HepG2 (cell line): ENCODE measurements at regions not wholly inside any gene's neighbourhood (a gene's known extent, or its start where the extent isn't known, plus 50 kb on each side); places are given as distances from the start of the nearest gene placed in this dataset.

ENCODE experiments used
- ATAC-seq: fragments of 200-7000 bp; cut with Tn5 transposase; 3 replicates; pipeline ENCODE4 v1.9.1; 2020; ENCODE audit warnings: mild to moderate bottlenecking, moderate library complexity
- BruUV-seq: library from RNA; stranded (reverse); fragments of 400-500 nt; replicated peaks from 2 replicates; lab custom pipeline; 2021; lab: Mats Ljungman, UMichigan
- CTCF ChIA-PET: fragments of 300-600 bp; formaldehyde crosslinking; extraction: SDS; loops from one replicate; lab custom pipeline; 2021; ENCODE audit warnings: low total read pairs, inconsistent platforms, low intra/inter-chr PET ratio; lab: Yijun Ruan, JAX
- POLR2A ChIA-PET: fragments of 350-600 bp; sonication (Branson Sonifier 250); formaldehyde crosslinking; loops from one replicate; lab custom pipeline; 2020; ENCODE audit warnings: antibody characterized with exemption, inconsistent platforms; lab: Yijun Ruan, JAX
- DNase-seq: peaks from one replicate; pipeline ENCODE4 v3.0.0-alpha.2; 2015; ENCODE audit warnings: low spot score
- FAIRE-seq: peaks from 3 replicates; lab custom pipeline; 2011; peaks lifted over from hg19 to GRCh38; lab: Jason Lieb, UNC
- H2AFZ ChIP-seq: one replicate; pipeline ENCODE4 v1.6.1; 2011; ENCODE audit warnings: low read length, inconsistent platforms
- H3K27ac ChIP-seq: fragments of 300-600 bp; 3 replicates; pipeline ENCODE4 v1.8.0; 2011; ENCODE audit warnings: mixed run types, mild to moderate bottlenecking, mixed read lengths, low read length, inconsistent platforms; ENCODE audit not compliant: insufficient read depth; ENCODE audit errors: extremely low read length
- H3K27me3 ChIP-seq, 2 experiments: fragments of 200-600 bp in 1 of 2; 2 replicates in 1 of 2; 3 replicates in 1 of 2; pipeline versions ENCODE4 v1.6.0 to v1.8.0; 2011; ENCODE audit warnings: low read length in 2 of 2, mild to moderate bottlenecking in 2 of 2, moderate library complexity in 2 of 2, inconsistent platforms in 1 of 2; ENCODE audit not compliant: insufficient read depth in 2 of 2, control insufficient read depth in 1 of 2
- H3K36me3 ChIP-seq, 2 experiments: fragments of 200-600 bp in 1 of 2; replicated peaks in 1 of 2; 2 replicates in 1 of 2; 3 replicates in 1 of 2; pipeline versions ENCODE4 v1.5.1 to v1.8.0; 2011; ENCODE audit warnings: low read length in 2 of 2, inconsistent platforms in 1 of 2; ENCODE audit not compliant: insufficient read depth in 2 of 2, control insufficient read depth in 1 of 2
- H3K4me1 ChIP-seq: 2 replicates; pipeline ENCODE4 v1.5.1; 2012; ENCODE audit warnings: low read length, inconsistent platforms; ENCODE audit not compliant: insufficient read depth
- H3K4me2 ChIP-seq: 2 replicates; pipeline ENCODE4 v1.6.0; 2011; ENCODE audit warnings: low read depth, low read length, inconsistent platforms
- H3K4me3 ChIP-seq, 3 experiments: fragments of 200-600 bp in 1 of 3; sonication (generic), shearing (Covaris generic) in 1 of 3; replicated peaks in 1 of 3; 2 replicates each; pipeline ENCODE4 v1.5.1; 2011 to 2016; ENCODE audit warnings: low read length in 3 of 3, inconsistent platforms in 2 of 3, low read depth in 2 of 3, mild to moderate bottlenecking in 2 of 3, control low read depth in 1 of 3, mixed read lengths in 1 of 3; ENCODE audit not compliant: insufficient read depth in 1 of 3
- H3K79me2 ChIP-seq: one replicate; pipeline ENCODE4 v1.6.1; 2011; ENCODE audit warnings: low read length, inconsistent platforms; ENCODE audit not compliant: insufficient read depth
- H3K9ac ChIP-seq: 2 replicates; pipeline ENCODE4 v1.6.0; 2011; ENCODE audit warnings: mild to moderate bottlenecking, low read depth, low read length, inconsistent platforms; ENCODE audit not compliant: insufficient read depth
- H3K9me3 ChIP-seq: 2 replicates; pipeline ENCODE4 v1.5.1; 2012; ENCODE audit warnings: mild to moderate bottlenecking, low read length
- H4K20me1 ChIP-seq: 2 replicates; pipeline ENCODE4 v1.6.0; 2011; ENCODE audit warnings: inconsistent platforms, mild to moderate bottlenecking, low read length, moderate library complexity; ENCODE audit not compliant: insufficient read depth
- ATF7 ChIP-seq, 2 experiments: fragments of 450-650 bp in 1 of 2; sonication (generic) in 1 of 2; formaldehyde crosslinking in 1 of 2; IDR thresholded peaks; 2 replicates each; pipeline versions ENCODE4 v1.4.0 to v1.6.1; 2016 to 2020; ENCODE audit warnings: antibody characterized with exemption in 1 of 2, mild to moderate bottlenecking in 1 of 2, missing genetic modification reagents in 1 of 2
- CEBPB ChIP-seq: IDR thresholded peaks from 2 replicates; pipeline ENCODE4 v1.6.1; 2011; ENCODE audit warnings: low read depth, low read length, improper control_type of control experiment, borderline replicate concordance
- HMG20A ChIP-seq: IDR thresholded peaks from 2 replicates; pipeline ENCODE4 v1.6.1; 2016; ENCODE audit warnings: borderline replicate concordance
- HNF4A ChIP-seq: sonication (generic); formaldehyde crosslinking; IDR thresholded peaks from 2 replicates; pipeline ENCODE4 v1.4.0; 2020; ENCODE audit warnings: missing genetic modification reagents
- KMT2B ChIP-seq: IDR thresholded peaks from 2 replicates; pipeline ENCODE4 v1.6.1; 2016; ENCODE audit warnings: missing genetic modification reagents, missing compliant biosample characterization
- PCBP2 ChIP-seq: fragments of 200-400 bp; formaldehyde crosslinking; optimal IDR thresholded peaks from 2 replicates; pipeline ENCODE3; 2018; ENCODE audit warnings: low read length, low read depth; ENCODE audit not compliant: poor library complexity, severe bottlenecking
- ZNF501 ChIP-seq: sonication (generic); formaldehyde crosslinking; IDR thresholded peaks from 2 replicates; pipeline ENCODE4 v1.5.1; 2020; ENCODE audit warnings: mild to moderate bottlenecking, moderate library complexity, missing genetic modification reagents
- ZNF543 ChIP-seq: sonication (generic); formaldehyde crosslinking; IDR thresholded peaks from 2 replicates; pipeline ENCODE4 v1.4.0; 2020; ENCODE audit warnings: mild to moderate bottlenecking, missing genetic modification reagents
- ZNF570 ChIP-seq: sonication (generic); formaldehyde crosslinking; IDR thresholded peaks from 2 replicates; pipeline ENCODE4 v1.4.0; 2020; ENCODE audit warnings: mild to moderate bottlenecking, missing genetic modification reagents, borderline replicate concordance
- ZNF724P ChIP-seq: sonication (generic); formaldehyde crosslinking; IDR thresholded peaks from 2 replicates; pipeline ENCODE4 v1.8.0; 2022; ENCODE audit warnings: missing genetic modification reagents, borderline replicate concordance
- ZNF775 ChIP-seq: sonication (generic); formaldehyde crosslinking; IDR thresholded peaks from 2 replicates; pipeline ENCODE4 v1.4.0; 2020; ENCODE audit warnings: missing genetic modification reagents, mild to moderate bottlenecking, moderate library complexity, borderline replicate concordance
- ZNF777 ChIP-seq: sonication (generic); formaldehyde crosslinking; IDR thresholded peaks from 2 replicates; pipeline ENCODE4 v1.4.0; 2020; ENCODE audit warnings: missing genetic modification reagents
- ZNF841 ChIP-seq: sonication (generic); formaldehyde crosslinking; IDR thresholded peaks from 2 replicates; pipeline ENCODE4 v1.8.1; 2023; ENCODE audit warnings: missing genetic modification reagents, borderline replicate concordance
- WGBS: methylation state at CpG from one replicate; pipeline ENCODE4 v1.1.6; 2017; ENCODE audit warnings: low lambda C conversion rate; 5-methylcytosine and 5-hydroxymethylcytosine counted together
- in situ Hi-C: cut with HindIII; loops from 2 replicates; pipeline ENCODE4 v1.10.0; 2017; ENCODE audit warnings: low pct_unique_long_range_greater_than_20kb; ENCODE audit not compliant: extremely low pct_ligation_motif_present
- intact Hi-C: fragments of 100-400 bp; cut with micrococcal nuclease; formaldehyde crosslinking; loops from one replicate; pipeline ENCODE4 v1.10.0; 2022; ENCODE audit not compliant: unreplicated experiment
- TF ChIP-seq, protein P1 (sequence below): sonication (generic); formaldehyde crosslinking; IDR thresholded peaks from 2 replicates; pipeline ENCODE4 v1.4.0; 2020; ENCODE audit warnings: missing genetic modification reagents, borderline replicate concordance
- TF ChIP-seq, protein P2 (sequence below): sonication (generic); formaldehyde crosslinking; IDR thresholded peaks from 2 replicates; pipeline ENCODE4 v1.5.0; 2020; ENCODE audit warnings: missing genetic modification reagents

DNA sequence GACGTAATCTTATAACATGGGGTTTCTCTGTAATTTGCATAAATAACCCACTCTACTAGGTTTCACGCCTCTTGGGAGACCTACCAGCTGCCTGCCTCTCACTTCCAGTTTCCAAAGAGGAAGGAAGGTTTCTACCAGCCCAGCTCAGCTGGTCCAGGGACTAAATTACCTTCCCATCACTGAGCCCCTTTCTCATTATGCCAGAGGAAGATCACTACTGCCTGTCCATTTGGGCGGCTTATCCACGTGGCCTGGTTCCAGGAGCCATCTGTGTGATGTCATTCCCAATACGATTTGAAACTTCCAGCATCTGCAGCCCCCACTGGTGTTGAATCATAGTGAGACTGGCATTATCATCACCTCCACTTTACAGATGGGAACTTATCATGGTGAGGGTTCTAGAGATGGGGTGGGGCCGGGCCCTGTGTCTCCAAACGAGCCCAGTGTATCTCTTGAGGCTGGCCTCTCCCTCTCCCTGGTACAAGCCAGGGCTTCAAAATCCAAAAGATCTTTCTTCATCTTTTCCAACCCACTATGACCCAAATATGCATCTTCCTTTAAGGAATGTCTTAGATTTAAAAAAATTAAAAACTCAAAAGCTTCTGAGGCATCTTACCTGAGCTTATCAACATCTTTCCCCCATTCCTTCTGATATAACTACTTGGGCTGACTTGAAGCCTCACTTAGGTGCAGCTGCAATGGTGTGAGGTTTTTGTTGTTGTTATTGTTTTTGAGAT lies 140.8 kb downstream of the DDX1 start:
- FAIRE-seq: no peak
- Histone ChIP-seq H3K27me3 (peaks cover 5 to 66% of the 10 kb centered on the region in 2 experiments; a peak in 4 of 5 replicates), H3K79me2 (no peaks in the 10 kb centered on the region)

GRCh38 chr2:15733867-15734673 lies 142.4 kb downstream of the DDX1 start:
- Histone ChIP-seq H3K79me2 (no peaks in the 10 kb centered on the region), H4K20me1 (0 out of 2 replicates have a peak, but pooled peaks cover 3% of the 10 kb centered on the region), H3K4me1 (peaks cover 38% of the 10 kb centered on the region), H3K36me3 (no peaks in the 10 kb centered on the region), H2AFZ (no peak overlapping the region), H3K4me3 (no peak overlapping the region; a peak in 1 of 6 replicates), H3K27me3 (peaks cover 3 to 58% of the 10 kb centered on the region in 2 experiments; a peak in 4 of 5 replicates), H3K4me2 (peak overlapping the region; percentile 6; the same call in 1 of the 2 replicates), H3K9ac (no peak overlapping the region), H3K27ac (no peak overlapping the region), H3K9me3 (no peaks in the 10 kb centered on the region)
- DNase-seq (peak; percentile 71), FAIRE-seq (peak; percentile 12), ATAC-seq (peak; percentile 39)
- WGBS: 20% methylated on average over 11 of the region's 11 CpGs
- ChIA-PET POLR2A (no interaction called here), CTCF (no interaction called here)
- in situ Hi-C loops: loop anchor here (25.0 kb wide), 1 partner anchor 97 kb away; no protein-coding TSS in a partner anchor
- intact Hi-C loops: no loop called here
- no TSS peak for BruUV-seq
- TF ChIP-seq ZNF775 (CRISPR knock-in tag) (no peak), ZNF777 (no peak), PCBP2 (no peak), ZNF841 (CRISPR knock-in tag) (no peak), ZNF501 (CRISPR knock-in tag) (no peak), ZNF543 (CRISPR knock-in tag) (no peak), HNF4A (0 out of 2 replicates have a peak, but pooled peaks have one; percentile 14), HMG20A (CRISPR knock-in tag) (peak; percentile 73; the same call in 1 of the 2 replicates), ZNF570 (no peak)
- TF ChIP-seq, protein P1, sequence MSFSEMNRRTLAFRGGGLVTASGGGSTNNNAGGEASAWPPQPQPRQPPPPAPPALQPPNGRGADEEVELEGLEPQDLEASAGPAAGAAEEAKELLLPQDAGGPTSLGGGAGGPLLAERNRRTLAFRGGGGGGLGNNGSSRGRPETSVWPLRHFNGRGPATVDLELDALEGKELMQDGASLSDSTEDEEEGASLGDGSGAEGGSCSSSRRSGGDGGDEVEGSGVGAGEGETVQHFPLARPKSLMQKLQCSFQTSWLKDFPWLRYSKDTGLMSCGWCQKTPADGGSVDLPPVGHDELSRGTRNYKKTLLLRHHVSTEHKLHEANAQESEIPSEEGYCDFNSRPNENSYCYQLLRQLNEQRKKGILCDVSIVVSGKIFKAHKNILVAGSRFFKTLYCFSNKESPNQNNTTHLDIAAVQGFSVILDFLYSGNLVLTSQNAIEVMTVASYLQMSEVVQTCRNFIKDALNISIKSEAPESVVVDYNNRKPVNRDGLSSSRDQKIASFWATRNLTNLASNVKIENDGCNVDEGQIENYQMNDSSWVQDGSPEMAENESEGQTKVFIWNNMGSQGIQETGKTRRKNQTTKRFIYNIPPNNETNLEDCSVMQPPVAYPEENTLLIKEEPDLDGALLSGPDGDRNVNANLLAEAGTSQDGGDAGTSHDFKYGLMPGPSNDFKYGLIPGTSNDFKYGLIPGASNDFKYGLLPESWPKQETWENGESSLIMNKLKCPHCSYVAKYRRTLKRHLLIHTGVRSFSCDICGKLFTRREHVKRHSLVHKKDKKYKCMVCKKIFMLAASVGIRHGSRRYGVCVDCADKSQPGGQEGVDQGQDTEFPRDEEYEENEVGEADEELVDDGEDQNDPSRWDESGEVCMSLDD (CRISPR knock-in tag): no peak
- TF ChIP-seq, protein P2, sequence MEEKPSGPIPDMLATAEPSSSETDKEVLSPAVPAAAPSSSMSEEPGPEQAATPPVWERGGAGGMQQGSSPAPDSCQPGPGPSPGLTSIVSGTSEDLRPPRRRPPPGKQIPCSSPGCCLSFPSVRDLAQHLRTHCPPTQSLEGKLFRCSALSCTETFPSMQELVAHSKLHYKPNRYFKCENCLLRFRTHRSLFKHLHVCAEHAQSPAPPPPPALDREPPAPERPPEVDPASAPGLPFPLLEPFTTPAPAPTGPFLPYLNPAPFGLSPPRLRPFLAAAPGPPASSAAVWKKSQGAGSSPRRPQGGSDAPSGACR (CRISPR knock-in tag): no peak

More for the DNA sequence above, 140.8 kb downstream of the DDX1 start:
- Histone ChIP-seq H3K4me3 (no peak overlapping the region), H3K27ac (no peak overlapping the region), H3K9ac (no peak overlapping the region), H2AFZ (no peak overlapping the region), H3K36me3 (no peaks in the 10 kb centered on the region), H3K4me2 (no peak overlapping the region), H3K4me1 (peaks cover 38% of the 10 kb centered on the region)
- no TSS peak for BruUV-seq
- ATAC-seq: no peak
- DNase-seq: no peak
- TF ChIP-seq CEBPB (peak; percentile 62; the same call in 1 of the 2 replicates), ZNF724P (CRISPR knock-in tag) (no peak), KMT2B (CRISPR knock-in tag) (no peak), ATF7 (IDR thresholded peaks at IDR 0.05) (peak; percentile 47), ATF7 (CRISPR knock-in tag; IDR thresholded peaks at IDR 0.05) (no peak)
- TF ChIP-seq, all 625 proteins: peak for 2
- in situ Hi-C loops: loop anchor here (25.0 kb wide), 1 partner anchor 95 kb away; no protein-coding TSS in a partner anchor
- POLR2A ChIA-PET: no interaction called here
- no peaks in the 10 kb centered on the region for H3K9me3 ChIP-seq
- CTCF ChIA-PET: no interaction called here
- 42% methylated on average over 7 of the region's 7 CpGs for WGBS
- intact Hi-C loops: no loop called here
- 0 out of 2 replicates have a peak, but pooled peaks cover 3% of the 10 kb centered on the region for H4K20me1 ChIP-seq
